ENCODE measurements at regions not wholly inside any gene's neighbourhood (a gene's known extent, or its start where the extent isn't known, plus 50 kb on each side); places are given as distances from the start of the nearest gene placed in this dataset.

DNA sequence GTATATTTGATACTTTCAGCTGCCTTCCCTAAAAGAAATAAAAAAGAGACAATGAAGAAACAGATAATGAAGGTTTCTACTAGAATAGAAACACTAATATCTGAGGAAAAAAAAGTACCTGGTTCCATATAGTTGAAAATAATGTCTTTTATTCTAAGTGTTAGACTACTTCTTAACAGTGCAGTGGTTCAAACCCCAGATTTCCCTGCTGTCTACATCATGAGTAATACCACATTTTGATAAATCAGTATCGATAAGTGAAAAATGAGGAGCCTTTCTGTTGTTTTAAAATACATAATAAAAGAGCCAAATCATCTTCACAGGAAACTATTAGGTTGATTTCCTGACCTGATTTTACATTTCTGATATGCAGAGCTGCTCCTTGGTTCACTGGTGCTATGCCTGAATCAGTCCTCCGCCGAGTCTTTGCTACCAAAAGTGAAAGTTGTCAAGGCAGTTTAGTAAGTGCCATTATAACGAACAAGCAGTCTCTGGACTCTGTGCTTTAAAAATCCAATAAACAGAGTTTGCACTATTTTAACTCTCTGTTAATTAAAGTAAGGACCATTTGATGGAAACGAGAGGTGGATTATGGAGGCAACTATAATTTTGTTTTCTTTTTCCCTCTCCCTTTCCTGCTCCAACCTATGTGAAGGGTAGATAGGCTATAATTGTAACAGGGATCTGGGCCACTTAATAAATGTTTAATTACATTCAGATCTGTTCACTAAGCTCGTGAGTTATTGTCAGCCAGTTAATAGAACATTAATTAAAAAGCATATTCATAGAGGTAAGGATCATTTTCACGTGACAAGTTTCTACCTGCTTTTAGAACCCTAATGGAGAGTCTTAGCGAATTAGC is 724.5 kb upstream of the RAG2 start:
- Histone ChIP-seq H3K9me3 (ENCODE audit: low read length) (no peaks in the 10 kb centered on the region), H3K27ac (ENCODE audit: low read length) (no peak overlapping the region), H3K9ac (ENCODE audit: low read length) (no peak overlapping the region), H3K9me2 (ENCODE audit: insufficient read depth, low read length) (no peaks in the 10 kb centered on the region), H3K4me3 (ENCODE audit: low read length) (no peak overlapping the region), H3K4me2 (ENCODE audit: low read length) (no peak overlapping the region), H3K27me3 (ENCODE audit: insufficient read depth, low read depth, low read length) (no peaks in the 10 kb centered on the region), H3K36me3 (ENCODE audit: insufficient read depth, low read length) (no peaks in the 10 kb centered on the region), H3F3A (ENCODE audit: insufficient read depth, low read length, poor library complexity, severe bottlenecking) (no peaks in the 10 kb centered on the region), H2AFZ (ENCODE audit: low read depth, low read length) (no peak overlapping the region), H3K79me2 (replicated peaks; ENCODE audit: insufficient read depth, low read length) (no peaks in the 10 kb centered on the region), H4K20me1 (ENCODE audit: insufficient read depth) (no peaks in the 10 kb centered on the region)
- TF ChIP-seq, protein P1, sequence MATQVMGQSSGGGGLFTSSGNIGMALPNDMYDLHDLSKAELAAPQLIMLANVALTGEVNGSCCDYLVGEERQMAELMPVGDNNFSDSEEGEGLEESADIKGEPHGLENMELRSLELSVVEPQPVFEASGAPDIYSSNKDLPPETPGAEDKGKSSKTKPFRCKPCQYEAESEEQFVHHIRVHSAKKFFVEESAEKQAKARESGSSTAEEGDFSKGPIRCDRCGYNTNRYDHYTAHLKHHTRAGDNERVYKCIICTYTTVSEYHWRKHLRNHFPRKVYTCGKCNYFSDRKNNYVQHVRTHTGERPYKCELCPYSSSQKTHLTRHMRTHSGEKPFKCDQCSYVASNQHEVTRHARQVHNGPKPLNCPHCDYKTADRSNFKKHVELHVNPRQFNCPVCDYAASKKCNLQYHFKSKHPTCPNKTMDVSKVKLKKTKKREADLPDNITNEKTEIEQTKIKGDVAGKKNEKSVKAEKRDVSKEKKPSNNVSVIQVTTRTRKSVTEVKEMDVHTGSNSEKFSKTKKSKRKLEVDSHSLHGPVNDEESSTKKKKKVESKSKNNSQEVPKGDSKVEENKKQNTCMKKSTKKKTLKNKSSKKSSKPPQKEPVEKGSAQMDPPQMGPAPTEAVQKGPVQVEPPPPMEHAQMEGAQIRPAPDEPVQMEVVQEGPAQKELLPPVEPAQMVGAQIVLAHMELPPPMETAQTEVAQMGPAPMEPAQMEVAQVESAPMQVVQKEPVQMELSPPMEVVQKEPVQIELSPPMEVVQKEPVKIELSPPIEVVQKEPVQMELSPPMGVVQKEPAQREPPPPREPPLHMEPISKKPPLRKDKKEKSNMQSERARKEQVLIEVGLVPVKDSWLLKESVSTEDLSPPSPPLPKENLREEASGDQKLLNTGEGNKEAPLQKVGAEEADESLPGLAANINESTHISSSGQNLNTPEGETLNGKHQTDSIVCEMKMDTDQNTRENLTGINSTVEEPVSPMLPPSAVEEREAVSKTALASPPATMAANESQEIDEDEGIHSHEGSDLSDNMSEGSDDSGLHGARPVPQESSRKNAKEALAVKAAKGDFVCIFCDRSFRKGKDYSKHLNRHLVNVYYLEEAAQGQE (IDR thresholded peaks at IDR 0.05; ENCODE audit: borderline replicate concordance), result no peak
- TF ChIP-seq, protein P2, sequence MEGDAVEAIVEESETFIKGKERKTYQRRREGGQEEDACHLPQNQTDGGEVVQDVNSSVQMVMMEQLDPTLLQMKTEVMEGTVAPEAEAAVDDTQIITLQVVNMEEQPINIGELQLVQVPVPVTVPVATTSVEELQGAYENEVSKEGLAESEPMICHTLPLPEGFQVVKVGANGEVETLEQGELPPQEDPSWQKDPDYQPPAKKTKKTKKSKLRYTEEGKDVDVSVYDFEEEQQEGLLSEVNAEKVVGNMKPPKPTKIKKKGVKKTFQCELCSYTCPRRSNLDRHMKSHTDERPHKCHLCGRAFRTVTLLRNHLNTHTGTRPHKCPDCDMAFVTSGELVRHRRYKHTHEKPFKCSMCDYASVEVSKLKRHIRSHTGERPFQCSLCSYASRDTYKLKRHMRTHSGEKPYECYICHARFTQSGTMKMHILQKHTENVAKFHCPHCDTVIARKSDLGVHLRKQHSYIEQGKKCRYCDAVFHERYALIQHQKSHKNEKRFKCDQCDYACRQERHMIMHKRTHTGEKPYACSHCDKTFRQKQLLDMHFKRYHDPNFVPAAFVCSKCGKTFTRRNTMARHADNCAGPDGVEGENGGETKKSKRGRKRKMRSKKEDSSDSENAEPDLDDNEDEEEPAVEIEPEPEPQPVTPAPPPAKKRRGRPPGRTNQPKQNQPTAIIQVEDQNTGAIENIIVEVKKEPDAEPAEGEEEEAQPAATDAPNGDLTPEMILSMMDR (IDR thresholded peaks at IDR 0.05; ENCODE audit: poor library complexity, severe bottlenecking), result no peak
- no peak for TF ChIP-seq POLR2AphosphoS5 (IDR thresholded peaks at IDR 0.05)

GRCh38 chr11:37320921-37321320 is 722.9 kb upstream of the RAG2 start:
- no peaks in the 10 kb centered on the region for H3F3A ChIP-seq (ENCODE audit: insufficient read depth, low read length, poor library complexity, severe bottlenecking)
- no peak overlapping the region for H3K9ac ChIP-seq (ENCODE audit: low read length)
- H3K9me2 ChIP-seq (ENCODE audit: insufficient read depth, low read length), result no peaks in the 10 kb centered on the region
- no peak overlapping the region for H3K27ac ChIP-seq (ENCODE audit: low read length)
- H3K27me3 ChIP-seq (ENCODE audit: insufficient read depth, low read depth, low read length), result no peaks in the 10 kb centered on the region
- no peaks in the 10 kb centered on the region for H3K36me3 ChIP-seq (ENCODE audit: insufficient read depth, low read length)
- H4K20me1 ChIP-seq (ENCODE audit: insufficient read depth), result no peaks in the 10 kb centered on the region
- no peaks in the 10 kb centered on the region for H3K79me2 ChIP-seq (replicated peaks; ENCODE audit: insufficient read depth, low read length)
- H2AFZ ChIP-seq (ENCODE audit: low read depth, low read length), result no peak overlapping the region
- TF ChIP-seq MXI1 (conservative IDR thresholded peaks at IDR 0.05; ENCODE audit: poor library complexity, severe bottlenecking) (no peak), EZH2 (IDR thresholded peaks at IDR 0.05; ENCODE audit: borderline replicate concordance, insufficient read depth, low read length, poor library complexity, severe bottlenecking) (no peak), POLR2AphosphoS5 (IDR thresholded peaks at IDR 0.05) (no peak), TAF1 (IDR thresholded peaks at IDR 0.05; ENCODE audit: low read depth) (no peak), RAD21 (conservative IDR thresholded peaks at IDR 0.05) (no peak), SMC3 (conservative IDR thresholded peaks at IDR 0.05; ENCODE audit: poor library complexity) (no peak), EP300 (conservative IDR thresholded peaks at IDR 0.05; ENCODE audit: poor library complexity, severe bottlenecking) (no peak)
- TF ChIP-seq, protein P1 (IDR thresholded peaks at IDR 0.05; ENCODE audit: borderline replicate concordance), result no peak
- H3K9me3 ChIP-seq (ENCODE audit: low read length), result no peaks in the 10 kb centered on the region
- H3K4me3 ChIP-seq (ENCODE audit: low read length), result no peak overlapping the region
- no peak overlapping the region for H3K4me2 ChIP-seq (ENCODE audit: low read length)
